HG03520 (cell line): ENCODE measurements at regions not wholly inside any gene's neighbourhood (a gene's known extent, or its start where the extent isn't known, plus 50 kb on each side); places are given as distances from the start of the nearest gene placed in this dataset.
A peak's percentile ranks its signal among the peaks of the same experiment; 100 is the strongest.
"Not testable (repeated sequence)": the region's sequence is repeated elsewhere in the genome, so short reads cannot be mapped to it uniquely, and the experiment has no call there.

ENCODE experiments used
- ATAC-seq: cut with Tn5 transposase; IDR thresholded peaks from one replicate; pipeline ENCODE4 v1.9.1; 2021; ENCODE audit warnings: mild to moderate bottlenecking, moderate library complexity; ENCODE audit not compliant: unreplicated experiment

GRCh38 chr9:2243666-2244555 is 228.8 kb downstream of the SMARCA2 start:
- no peak for ATAC-seq

DNA sequence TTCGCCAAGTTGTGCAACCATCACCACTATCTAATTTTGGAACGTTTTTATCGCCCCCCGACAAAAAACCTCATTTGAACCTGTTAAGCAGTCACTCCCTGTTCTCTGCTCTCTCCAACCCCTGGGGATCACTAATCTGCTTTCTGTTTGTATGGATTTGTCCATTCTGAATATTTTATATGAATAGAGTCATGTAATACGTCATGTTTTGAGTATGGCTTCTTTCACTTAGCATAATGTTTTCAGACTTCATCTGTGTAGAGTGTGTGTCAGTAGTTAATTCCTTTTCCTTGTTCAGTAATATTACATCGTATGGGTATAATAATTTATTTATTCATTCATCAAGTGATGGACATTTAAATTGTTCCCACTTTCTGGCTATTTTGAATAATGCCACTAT is 232.2 kb downstream of the SMARCA2 start:
- ATAC-seq: no peak

DNA sequence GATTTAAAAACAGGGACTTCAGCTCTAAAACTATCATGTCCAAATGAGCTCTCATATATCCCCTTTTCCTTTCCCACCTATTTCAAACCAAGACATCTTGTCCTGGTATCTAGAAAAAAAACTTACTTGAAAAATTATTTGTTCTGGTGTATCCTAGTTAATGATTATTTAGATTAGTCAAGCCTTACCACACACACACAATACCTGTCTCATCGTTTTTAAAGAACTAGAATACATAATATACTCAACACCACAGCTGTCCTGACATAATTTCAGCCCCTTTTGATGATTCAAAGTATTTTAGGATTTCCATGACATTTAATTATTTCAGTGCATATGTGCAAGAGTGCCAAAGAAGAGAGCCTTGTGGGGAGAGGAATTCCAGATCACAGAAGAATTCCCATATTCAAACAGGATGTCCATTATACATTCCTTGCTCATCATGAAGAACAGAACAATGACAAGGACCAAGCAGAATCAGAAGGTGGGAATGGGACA is 233.7 kb downstream of the SMARCA2 start:
- no peak for ATAC-seq

DNA sequence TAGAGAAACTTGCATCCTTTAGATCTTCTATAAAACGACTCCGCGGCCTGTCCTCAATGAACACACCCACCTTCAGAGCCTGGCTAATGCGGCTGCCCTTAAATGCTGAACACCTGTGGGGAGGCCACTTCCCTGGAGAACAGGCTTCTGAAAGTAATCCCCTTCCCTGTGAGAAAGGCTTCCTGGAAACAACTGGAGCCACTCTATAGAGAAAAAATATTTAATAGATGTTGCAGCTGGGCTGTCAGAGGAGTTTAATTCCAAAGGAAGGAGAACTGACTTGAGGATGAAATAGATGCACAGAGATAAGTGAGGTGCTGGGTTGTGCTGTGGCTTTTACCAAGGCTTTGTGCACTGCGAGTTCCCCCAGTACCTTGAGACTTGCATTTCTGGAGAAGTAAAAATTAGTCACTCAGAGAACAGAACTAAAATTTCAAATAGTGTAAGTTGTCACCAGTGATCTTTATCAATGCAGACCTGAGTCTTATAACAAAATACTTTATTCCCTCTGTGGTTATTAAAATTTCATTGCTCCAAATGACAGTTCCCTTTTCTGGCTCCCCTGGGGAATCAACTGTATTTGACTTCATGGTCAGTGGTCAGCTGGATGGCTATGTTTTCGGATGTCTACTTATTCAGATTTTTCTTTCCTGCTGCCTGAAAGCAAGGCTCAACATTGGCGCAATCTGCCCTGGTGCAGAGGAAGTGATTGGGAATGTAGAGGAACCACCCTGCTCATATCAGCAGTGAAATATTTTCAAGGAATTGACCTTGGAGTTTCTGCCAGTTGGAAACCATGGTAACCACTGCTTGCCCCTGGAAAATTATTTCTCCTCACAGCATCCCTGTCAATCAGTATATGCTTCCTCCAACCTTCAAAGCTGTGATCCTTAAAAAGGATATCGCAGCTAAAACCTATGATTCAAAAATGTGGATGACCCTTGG is 238.8 kb downstream of the SMARCA2 start:
- no peak for ATAC-seq

DNA sequence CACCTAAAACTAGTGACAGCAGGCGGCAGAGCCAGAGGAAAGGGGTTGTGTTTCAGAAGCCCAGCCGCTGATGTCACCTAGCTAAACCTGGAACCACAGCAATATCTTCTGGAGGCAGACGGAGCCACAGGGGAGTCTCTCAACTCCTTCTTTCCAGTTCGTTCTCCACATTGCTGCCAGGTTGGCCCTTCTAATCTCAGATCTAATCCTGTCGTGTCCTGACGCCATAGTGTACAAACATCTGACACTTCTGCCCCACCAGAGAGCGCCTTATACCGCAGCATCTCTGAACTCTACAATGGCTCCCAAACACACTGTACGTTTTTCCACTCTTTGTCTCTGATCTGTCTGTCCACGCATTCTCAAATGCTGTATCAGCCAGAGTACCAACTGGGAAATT is 240.0 kb downstream of the SMARCA2 start:
- ATAC-seq: no peak

DNA sequence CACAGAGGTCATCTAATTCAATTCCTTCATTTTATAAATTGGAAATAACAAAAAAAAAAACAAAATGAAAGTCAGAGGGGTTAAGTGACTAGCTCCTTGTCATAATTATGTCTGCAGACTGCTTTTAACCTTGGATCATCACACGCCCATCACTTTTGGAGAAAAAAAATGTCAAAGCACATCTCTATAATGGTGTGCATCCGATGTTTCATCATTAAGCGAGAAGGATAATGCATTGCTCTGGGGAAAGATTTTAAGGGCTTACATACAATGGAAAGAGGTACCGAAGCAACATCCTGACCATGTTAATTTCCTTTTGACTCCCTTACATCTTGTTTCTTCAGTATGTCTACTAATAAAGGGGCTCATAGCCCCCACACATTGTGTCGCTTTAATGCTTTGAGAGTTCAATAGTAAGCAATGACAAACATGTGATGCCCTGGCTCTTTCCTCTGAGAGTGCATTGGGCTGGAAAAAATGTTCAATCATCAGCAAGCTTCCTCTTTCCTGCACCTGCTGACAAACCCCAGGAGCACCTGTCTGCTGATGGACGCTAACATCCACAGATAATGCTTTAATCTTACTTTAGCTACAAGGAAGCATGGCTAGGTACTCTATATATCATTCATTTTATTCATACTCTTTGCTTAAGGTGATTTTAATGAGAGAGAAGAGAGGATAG is 242.2 kb downstream of the SMARCA2 start:
- ATAC-seq: no peak

- ATAC-seq: no peak
These were observed 245.5 kb downstream of the SMARCA2 start for GRCh38 chr9:2260417-2261306.

DNA sequence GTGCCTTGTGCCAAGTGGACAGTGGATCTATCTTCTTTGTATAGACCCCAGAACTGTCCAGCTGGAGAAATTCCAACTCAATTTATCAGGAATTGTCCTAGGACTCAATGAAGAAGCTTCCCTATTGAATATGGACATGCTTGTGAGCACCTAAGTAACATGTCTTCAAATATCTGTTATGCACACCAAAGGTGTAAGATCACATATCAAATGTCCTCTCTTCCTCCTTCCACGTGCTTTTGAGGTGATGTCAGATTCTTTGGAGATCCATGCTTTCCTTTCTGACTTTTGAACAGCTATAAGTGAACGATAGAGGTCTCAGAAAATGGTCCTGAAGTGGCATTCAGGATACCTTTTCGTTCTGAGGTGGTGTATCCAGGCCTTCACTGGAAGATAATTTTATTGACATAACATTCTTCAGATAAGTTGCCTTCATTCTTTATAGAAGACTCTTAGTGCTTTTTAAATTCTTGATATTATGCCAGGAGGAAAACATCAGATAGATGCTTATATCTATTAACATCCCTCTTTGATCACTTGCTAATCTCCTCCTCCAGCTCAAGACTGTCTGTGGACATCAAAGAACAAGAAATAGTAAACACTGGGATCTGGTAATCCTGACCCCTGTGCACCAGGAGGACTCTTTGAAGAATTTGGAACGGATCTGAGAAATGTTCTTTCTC is 246.4 kb downstream of the SMARCA2 start:
- ATAC-seq: no peak

DNA sequence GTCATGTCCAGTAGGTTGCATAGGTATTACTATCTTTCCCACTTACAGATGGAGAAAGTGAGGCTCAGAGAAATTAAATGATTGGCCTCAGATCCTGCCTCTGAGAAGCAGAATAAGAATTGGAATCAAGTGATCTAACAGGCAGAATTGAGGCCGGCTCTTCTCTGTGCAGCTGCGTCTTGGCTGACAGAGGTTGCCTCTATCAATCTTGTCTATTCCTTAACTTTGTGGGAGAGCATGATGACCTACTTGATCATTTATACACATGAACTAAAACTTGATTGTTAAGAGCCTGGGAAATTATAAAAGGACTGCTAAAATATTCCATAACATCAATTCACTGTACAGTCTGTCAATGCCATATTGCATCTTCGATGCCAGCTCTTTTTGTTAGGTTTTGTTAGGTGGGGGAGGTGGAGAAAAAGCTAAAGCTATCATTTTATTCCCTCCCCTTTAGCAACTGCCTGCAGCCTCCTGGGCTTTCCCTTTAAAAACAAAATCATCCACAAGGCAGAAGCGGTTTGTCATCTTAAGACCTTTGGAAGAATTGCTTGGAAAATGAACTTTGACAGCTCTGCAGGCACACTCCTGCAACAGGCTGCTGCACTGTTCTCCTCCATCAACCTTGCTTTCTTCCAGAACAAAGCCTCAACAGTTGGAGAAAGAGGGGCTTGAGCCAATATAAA is 247.4 kb downstream of the SMARCA2 start:
- no peak for ATAC-seq

GRCh38 chr9:2263111-2263510 is 248.0 kb downstream of the SMARCA2 start:
- ATAC-seq: no peak

GRCh38 chr9:2263665-2264064 is 248.5 kb downstream of the SMARCA2 start:
- no peak for ATAC-seq

- ATAC-seq: no peak
These were observed 248.9 kb downstream of the SMARCA2 start for GRCh38 chr9:2264081-2264480.

DNA sequence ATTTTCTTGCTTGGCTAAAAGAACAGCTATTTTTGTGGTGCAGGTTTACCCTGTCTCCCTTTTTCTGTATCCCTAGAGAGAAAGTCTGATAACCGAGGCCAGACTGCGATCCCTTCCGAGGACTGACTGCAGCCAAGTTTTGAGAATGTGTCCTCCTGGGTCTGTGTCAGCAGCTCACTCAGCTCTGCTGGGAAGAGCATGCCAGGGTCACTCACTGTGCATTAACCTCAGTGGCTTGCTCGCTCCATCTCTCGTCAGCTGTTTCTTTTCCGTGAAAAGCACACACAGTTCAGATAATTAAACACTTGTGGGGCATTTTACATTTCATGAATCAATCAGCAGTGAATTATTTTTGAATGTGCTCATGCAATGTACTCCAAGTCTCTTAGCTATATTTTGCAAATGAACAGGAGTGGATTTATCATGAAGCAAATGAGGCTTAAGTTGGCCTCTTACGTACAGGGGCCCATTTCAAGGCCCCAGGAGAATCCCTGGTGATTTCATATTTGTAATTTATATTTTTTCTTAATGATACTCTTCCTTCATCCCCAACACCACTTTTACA is 252.1 kb downstream of the SMARCA2 start:
- ATAC-seq: no peak

DNA sequence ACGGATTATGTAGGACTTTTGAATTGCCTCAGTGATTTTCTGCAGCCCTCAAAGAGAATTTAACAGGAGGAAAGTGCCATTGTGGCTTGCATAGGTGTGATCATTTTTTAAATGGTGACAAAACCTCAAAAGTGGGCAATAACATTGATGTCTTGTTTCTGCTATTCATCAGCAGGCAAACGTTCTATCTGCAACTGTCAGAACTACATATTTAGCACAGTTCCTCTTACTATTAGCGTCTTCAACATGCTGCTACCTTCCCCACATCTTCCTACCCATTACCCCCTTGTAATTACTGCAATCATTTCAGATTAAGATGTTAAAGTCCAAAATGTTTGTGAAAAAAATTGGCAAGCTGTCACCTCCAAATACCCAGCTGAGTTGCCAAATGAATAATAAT is 254.6 kb downstream of the SMARCA2 start:
- no peak for ATAC-seq

DNA sequence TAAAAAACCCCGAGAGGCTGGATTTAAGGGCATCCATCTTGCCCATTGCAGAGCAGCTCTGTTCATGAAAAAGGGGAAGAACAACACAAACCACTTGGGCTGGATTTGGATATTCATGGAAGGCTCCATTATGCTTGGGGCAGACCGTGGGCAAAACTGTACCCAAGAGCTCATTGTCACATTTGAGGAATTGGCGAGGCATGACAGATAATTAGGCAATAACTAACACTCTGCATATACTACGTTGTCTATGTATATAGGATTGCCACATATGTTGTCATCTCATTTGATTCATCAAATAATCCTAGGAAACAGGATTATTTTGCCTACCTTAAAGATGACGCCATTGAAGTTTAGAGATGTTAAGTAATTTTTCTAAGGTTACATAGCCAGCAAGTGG is 255.4 kb downstream of the SMARCA2 start:
- no peak for ATAC-seq

DNA sequence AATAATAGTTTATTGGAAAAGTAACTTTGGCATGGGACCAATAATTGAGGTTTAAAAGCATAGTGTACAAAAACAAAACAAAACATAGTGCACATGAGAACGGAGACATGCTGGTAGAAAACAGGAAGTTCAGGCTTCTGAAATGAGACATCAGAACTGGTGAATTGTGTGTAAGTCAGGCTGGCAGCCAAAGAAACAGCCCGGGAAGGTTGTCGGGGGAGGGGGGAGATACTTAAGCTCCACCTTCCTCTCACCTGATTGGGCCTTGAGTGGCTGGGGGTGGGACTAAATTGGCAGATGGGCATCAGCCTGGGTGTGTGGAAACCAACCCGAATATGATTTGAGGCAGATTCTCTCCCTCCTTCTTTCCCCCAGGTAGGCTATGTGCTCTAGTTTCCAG is 256.3 kb downstream of the SMARCA2 start:
- ATAC-seq: peak; percentile 85

GRCh38 chr9:2274762-2275161 is 259.6 kb downstream of the SMARCA2 start:
- no peak for ATAC-seq

DNA sequence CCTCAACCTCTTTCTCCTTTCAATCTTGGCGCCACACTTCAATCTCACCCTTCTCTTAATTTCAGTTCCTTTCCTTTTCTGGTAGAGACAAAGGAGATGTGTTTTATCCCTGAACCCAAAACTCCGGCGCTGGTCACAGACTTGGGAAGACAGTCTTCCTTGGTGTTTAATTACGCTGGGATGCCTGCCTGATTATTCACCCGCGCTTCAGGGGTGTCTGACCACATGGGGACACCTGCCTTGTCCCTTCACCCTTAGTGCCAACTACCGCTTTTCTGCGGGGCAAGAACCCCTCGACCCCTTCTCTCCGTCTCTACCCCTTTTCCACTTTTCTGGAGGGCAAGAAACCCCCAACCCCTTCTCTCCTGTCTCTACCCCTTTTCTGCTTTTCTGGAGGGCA is 261.1 kb downstream of the SMARCA2 start:
- no peak for ATAC-seq

- ATAC-seq: not testable (repeated sequence)
These were observed 262.0 kb downstream of the SMARCA2 start for GRCh38 chr9:2277133-2277532.
